ENCODE measurements at regions not wholly inside any gene's neighbourhood (a gene's known extent, or its start where the extent isn't known, plus 50 kb on each side); places are given as distances from the start of the nearest gene placed in this dataset.
A peak's percentile ranks its signal among the peaks of the same experiment; 100 is the strongest.

GRCh38 chr9:109830545-109830944 lies 50.5 kb downstream of the PALM2AKAP2 start:
- no peak for DNase-seq

- DNase-seq, result no peak
Observed at GRCh38 chr9:109831998-109832658, 52.1 kb downstream of the PALM2AKAP2 start.

- DNase-seq, result no peak
Observed at GRCh38 chr9:109834855-109835254, 54.9 kb downstream of the PALM2AKAP2 start.

- DNase-seq, result peak; percentile 89
Observed at GRCh38 chr9:109843641-109844040, 63.6 kb downstream of the PALM2AKAP2 start.

GRCh38 chr9:109845226-109845625 lies 65.2 kb downstream of the PALM2AKAP2 start:
- DNase-seq, result no peak

GRCh38 chr9:109846776-109847175 lies 66.8 kb downstream of the PALM2AKAP2 start:
- peak; percentile 50 for DNase-seq

GRCh38 chr9:109852556-109852955 lies 72.6 kb downstream of the PALM2AKAP2 start:
- DNase-seq, result no peak

GRCh38 chr9:109855540-109855939 lies 75.5 kb downstream of the PALM2AKAP2 start:
- DNase-seq, result no peak

GRCh38 chr9:109856785-109857184 lies 76.8 kb downstream of the PALM2AKAP2 start:
- DNase-seq, result peak; percentile 62

- DNase-seq, result peak; percentile 61
Observed at GRCh38 chr9:109857336-109857735, 77.3 kb downstream of the PALM2AKAP2 start.

GRCh38 chr9:109859447-109859846 lies 79.4 kb downstream of the PALM2AKAP2 start:
- no peak for DNase-seq

GRCh38 chr9:109860521-109860920 lies 80.5 kb downstream of the PALM2AKAP2 start:
- DNase-seq, result no peak

GRCh38 chr9:109861499-109861898 lies 81.5 kb downstream of the PALM2AKAP2 start:
- DNase-seq, result peak; percentile 78

GRCh38 chr9:109861918-109862317 lies 81.9 kb downstream of the PALM2AKAP2 start:
- DNase-seq, result no peak

- no peak for DNase-seq
Observed at GRCh38 chr9:109862452-109862851, 82.5 kb downstream of the PALM2AKAP2 start.

- no peak for DNase-seq
Observed at GRCh38 chr9:109863961-109864360, 84.0 kb downstream of the PALM2AKAP2 start.

- no peak for DNase-seq
Observed at GRCh38 chr9:109865521-109865920, 85.5 kb downstream of the PALM2AKAP2 start.

- DNase-seq, result no peak
Observed at GRCh38 chr9:109868207-109868606, 88.2 kb downstream of the PALM2AKAP2 start.

- DNase-seq, result no peak
Observed at GRCh38 chr9:109868722-109869121, 88.7 kb downstream of the PALM2AKAP2 start.

GRCh38 chr9:109870365-109870764 lies 90.4 kb downstream of the PALM2AKAP2 start:
- DNase-seq, result no peak

GRCh38 chr9:109872901-109873300 lies 92.9 kb downstream of the PALM2AKAP2 start:
- no peak for DNase-seq

GRCh38 chr9:109875495-109876129 lies 95.6 kb downstream of the PALM2AKAP2 start:
- no peak for DNase-seq

GRCh38 chr9:109880276-109881169 lies 100.5 kb downstream of the PALM2AKAP2 start:
- DNase-seq, result no peak

GRCh38 chr9:109883623-109884022 lies 103.6 kb downstream of the PALM2AKAP2 start:
- no peak for DNase-seq

Data from left hindlimb (tissue), 1 donor.